ENCODE measurements at regions not wholly inside any gene's neighbourhood (a gene's known extent, or its start where the extent isn't known, plus 50 kb on each side); places are given as distances from the start of the nearest gene placed in this dataset.

DNA sequence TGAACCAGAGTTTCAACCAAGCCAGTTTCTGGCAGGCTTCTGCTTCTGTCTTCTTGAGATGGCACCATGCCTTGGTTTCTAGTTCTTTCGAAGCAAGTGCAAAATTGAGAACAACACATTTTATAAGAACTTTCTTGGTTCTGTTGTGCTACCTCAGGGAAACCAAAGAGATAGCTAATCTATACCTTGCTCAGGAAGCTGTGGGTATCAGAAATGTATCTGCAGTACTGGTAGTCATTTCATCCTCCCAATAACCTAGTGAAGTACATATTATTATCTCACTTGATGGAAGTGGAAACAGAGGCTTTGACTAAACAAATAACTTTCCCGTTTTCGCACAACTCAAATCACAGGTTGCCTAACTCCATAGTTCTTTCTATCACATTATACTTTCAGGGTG is 246.6 kb downstream of the ENC1 start:
- Histone ChIP-seq H3K79me2 (ENCODE audit: insufficient read depth, low read length) (no peaks in the 10 kb centered on the region), H2AFZ (ENCODE audit: low read depth, low read length) (no peak overlapping the region)
- ATAC-seq (ENCODE audit: insufficient read depth, low read depth) = no peak

DNA sequence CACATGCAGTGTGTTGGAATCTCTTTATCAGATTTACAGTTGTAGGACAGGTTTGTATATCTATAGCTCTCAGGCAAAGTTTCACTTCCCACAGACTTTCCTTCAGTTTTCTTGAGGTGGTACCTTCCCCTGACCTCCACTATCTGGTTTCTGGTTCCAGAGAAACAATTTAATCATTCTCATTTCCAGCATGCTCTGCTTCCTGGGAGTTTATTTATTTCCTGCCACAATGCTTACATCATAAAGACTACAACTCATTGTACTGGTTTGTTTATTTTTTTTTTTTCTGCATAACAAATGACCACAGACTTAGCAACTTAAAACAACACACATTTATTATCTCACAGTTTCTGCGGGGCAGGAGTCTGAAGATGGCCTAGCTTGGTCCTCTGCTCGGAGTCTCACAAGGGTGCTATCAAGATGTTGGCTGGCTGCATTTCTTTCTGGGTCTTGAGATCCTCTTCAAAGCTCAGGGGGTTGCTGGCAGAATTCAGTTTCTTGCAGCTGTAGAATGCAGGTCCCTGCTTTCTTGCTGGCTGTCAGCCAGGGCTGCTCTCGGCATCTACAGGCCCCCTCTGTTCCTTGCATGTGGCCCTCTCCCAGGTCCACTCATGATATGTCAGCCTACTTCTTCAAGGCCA is 247.7 kb downstream of the ENC1 start:
- H3K9ac ChIP-seq (ENCODE audit: low read depth, low read length) = no peak overlapping the region
- no peak overlapping the region for H3K4me2 ChIP-seq (ENCODE audit: insufficient read depth, low read length)
- ATAC-seq (ENCODE audit: insufficient read depth, low read depth) (no peak), DNase-seq (no peak)
- TF ChIP-seq EZH2 (IDR thresholded peaks at IDR 0.05; ENCODE audit: borderline replicate concordance, low read depth, low read length, severe bottlenecking) = no peak
- TF ChIP-seq, protein P1, sequence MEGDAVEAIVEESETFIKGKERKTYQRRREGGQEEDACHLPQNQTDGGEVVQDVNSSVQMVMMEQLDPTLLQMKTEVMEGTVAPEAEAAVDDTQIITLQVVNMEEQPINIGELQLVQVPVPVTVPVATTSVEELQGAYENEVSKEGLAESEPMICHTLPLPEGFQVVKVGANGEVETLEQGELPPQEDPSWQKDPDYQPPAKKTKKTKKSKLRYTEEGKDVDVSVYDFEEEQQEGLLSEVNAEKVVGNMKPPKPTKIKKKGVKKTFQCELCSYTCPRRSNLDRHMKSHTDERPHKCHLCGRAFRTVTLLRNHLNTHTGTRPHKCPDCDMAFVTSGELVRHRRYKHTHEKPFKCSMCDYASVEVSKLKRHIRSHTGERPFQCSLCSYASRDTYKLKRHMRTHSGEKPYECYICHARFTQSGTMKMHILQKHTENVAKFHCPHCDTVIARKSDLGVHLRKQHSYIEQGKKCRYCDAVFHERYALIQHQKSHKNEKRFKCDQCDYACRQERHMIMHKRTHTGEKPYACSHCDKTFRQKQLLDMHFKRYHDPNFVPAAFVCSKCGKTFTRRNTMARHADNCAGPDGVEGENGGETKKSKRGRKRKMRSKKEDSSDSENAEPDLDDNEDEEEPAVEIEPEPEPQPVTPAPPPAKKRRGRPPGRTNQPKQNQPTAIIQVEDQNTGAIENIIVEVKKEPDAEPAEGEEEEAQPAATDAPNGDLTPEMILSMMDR (IDR thresholded peaks at IDR 0.05; ENCODE audit: borderline replicate concordance, extremely low read depth, low read length, poor library complexity, severe bottlenecking) = no peak
- H3K9me3 ChIP-seq (ENCODE audit: insufficient read depth, low read length, severe bottlenecking) = no peaks in the 10 kb centered on the region
- H3K27ac ChIP-seq (ENCODE audit: low read length) = no peak overlapping the region
- no peak overlapping the region for H3K4me3 ChIP-seq (ENCODE audit: low read depth in 1 of 2, low read length in 2 of 2)
- no peaks in the 10 kb centered on the region for H3K4me1 ChIP-seq (ENCODE audit: insufficient read depth, low read length)
- no peaks in the 10 kb centered on the region for H3K36me3 ChIP-seq (ENCODE audit: insufficient read depth, low read length)
- H4K20me1 ChIP-seq (ENCODE audit: insufficient read depth, low read length) = no peaks in the 10 kb centered on the region
- no peak overlapping the region for H2AFZ ChIP-seq (ENCODE audit: low read depth, low read length)
- no peaks in the 10 kb centered on the region for H3K27me3 ChIP-seq (ENCODE audit: insufficient read depth, low read length, poor library complexity)
- no peaks in the 10 kb centered on the region for H3K79me2 ChIP-seq (ENCODE audit: insufficient read depth, low read length)

More for the DNA sequence above, 246.6 kb downstream of the ENC1 start:
- Histone ChIP-seq H3K27me3 (ENCODE audit: insufficient read depth, low read length, poor library complexity) (no peaks in the 10 kb centered on the region), H3K36me3 (ENCODE audit: insufficient read depth, low read length) (no peaks in the 10 kb centered on the region), H3K9ac (ENCODE audit: low read depth, low read length) (no peak overlapping the region), H3K4me3 (ENCODE audit: low read depth in 1 of 2, low read length in 2 of 2) (no peak overlapping the region), H3K4me1 (ENCODE audit: insufficient read depth, low read length) (no peaks in the 10 kb centered on the region), H3K4me2 (ENCODE audit: insufficient read depth, low read length) (no peak overlapping the region), H4K20me1 (ENCODE audit: insufficient read depth, low read length) (no peaks in the 10 kb centered on the region), H3K9me3 (ENCODE audit: insufficient read depth, low read length, severe bottlenecking) (no peaks in the 10 kb centered on the region), H3K27ac (ENCODE audit: low read length) (no peak overlapping the region)
- TF ChIP-seq EZH2 (IDR thresholded peaks at IDR 0.05; ENCODE audit: borderline replicate concordance, low read depth, low read length, severe bottlenecking) = no peak
- TF ChIP-seq, protein P1 (IDR thresholded peaks at IDR 0.05; ENCODE audit: borderline replicate concordance, extremely low read depth, low read length, poor library complexity, severe bottlenecking) = no peak
- no peak for DNase-seq

DNA sequence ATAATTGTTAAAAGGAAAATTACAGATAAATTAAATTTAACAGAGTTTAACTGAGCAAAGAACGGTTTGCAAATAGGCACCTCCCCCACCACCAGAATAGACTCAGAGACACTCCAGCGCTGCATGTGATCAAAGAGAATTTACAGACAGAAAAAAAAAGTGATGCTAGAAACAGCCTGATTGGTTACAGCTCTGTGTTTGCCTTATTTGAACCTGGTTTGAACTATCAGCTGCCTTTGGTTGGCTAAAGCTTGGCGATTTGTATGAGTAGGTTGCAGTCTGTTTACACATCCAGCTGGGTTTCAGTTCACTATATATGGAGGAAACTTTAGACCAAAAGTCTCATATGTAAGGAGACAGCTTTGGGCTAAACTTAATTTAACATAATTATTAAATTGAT is 249.1 kb downstream of the ENC1 start:
- ATAC-seq (ENCODE audit: insufficient read depth, low read depth) = no peak
- Histone ChIP-seq H3K27ac (ENCODE audit: low read length) (no peak overlapping the region), H3K9me3 (ENCODE audit: insufficient read depth, low read length, severe bottlenecking) (no peaks in the 10 kb centered on the region), H3K27me3 (ENCODE audit: insufficient read depth, low read length, poor library complexity) (no peaks in the 10 kb centered on the region), H3K36me3 (ENCODE audit: insufficient read depth, low read length) (no peaks in the 10 kb centered on the region), H4K20me1 (ENCODE audit: insufficient read depth, low read length) (no peaks in the 10 kb centered on the region), H3K4me1 (ENCODE audit: insufficient read depth, low read length) (no peaks in the 10 kb centered on the region), H3K4me3 (ENCODE audit: low read depth in 1 of 2, low read length in 2 of 2) (no peak overlapping the region), H2AFZ (ENCODE audit: low read depth, low read length) (no peak overlapping the region), H3K79me2 (ENCODE audit: insufficient read depth, low read length) (no peaks in the 10 kb centered on the region), H3K9ac (ENCODE audit: low read depth, low read length) (no peak overlapping the region), H3K4me2 (ENCODE audit: insufficient read depth, low read length) (no peak overlapping the region)
- DNase-seq = no peak
- TF ChIP-seq, protein P1 (IDR thresholded peaks at IDR 0.05; ENCODE audit: borderline replicate concordance, extremely low read depth, low read length, poor library complexity, severe bottlenecking) = no peak

DNA sequence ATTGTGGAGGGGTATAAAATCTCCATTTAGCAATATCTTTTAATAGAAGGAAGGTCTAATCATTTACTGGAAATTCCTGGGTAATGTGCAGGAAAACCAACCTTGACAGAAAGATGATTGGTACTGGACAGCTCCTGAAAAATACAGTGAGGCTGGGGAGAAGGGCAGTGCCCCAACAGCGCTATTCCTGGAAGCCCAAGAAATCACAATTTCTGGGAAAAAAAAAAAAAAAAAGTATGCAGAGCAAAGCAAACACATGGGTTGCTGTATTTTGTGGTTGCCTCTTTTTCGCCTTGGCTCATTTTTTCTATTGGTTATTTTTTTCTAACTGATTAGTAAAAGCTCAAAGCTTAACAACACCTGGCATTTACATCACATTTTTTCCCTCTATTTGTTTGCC is 249.7 kb downstream of the ENC1 start:
- H3K36me3 ChIP-seq (ENCODE audit: insufficient read depth, low read length) = no peaks in the 10 kb centered on the region
- no peak overlapping the region for H3K9ac ChIP-seq (ENCODE audit: low read depth, low read length)
- no peak for DNase-seq
- ATAC-seq (ENCODE audit: insufficient read depth, low read depth) = no peak
- no peaks in the 10 kb centered on the region for H3K79me2 ChIP-seq (ENCODE audit: insufficient read depth, low read length)
- no peak overlapping the region for H2AFZ ChIP-seq (ENCODE audit: low read depth, low read length)
- no peaks in the 10 kb centered on the region for H3K27me3 ChIP-seq (ENCODE audit: insufficient read depth, low read length, poor library complexity)
- no peaks in the 10 kb centered on the region for H3K4me1 ChIP-seq (ENCODE audit: insufficient read depth, low read length)
- no peak overlapping the region for H3K4me2 ChIP-seq (ENCODE audit: insufficient read depth, low read length)
- TF ChIP-seq EZH2 (IDR thresholded peaks at IDR 0.05; ENCODE audit: borderline replicate concordance, low read depth, low read length, severe bottlenecking) = no peak
- TF ChIP-seq, protein P1 (IDR thresholded peaks at IDR 0.05; ENCODE audit: borderline replicate concordance, extremely low read depth, low read length, poor library complexity, severe bottlenecking) = no peak
- no peak overlapping the region for H3K4me3 ChIP-seq (ENCODE audit: low read depth in 1 of 2, low read length in 2 of 2)
- H3K9me3 ChIP-seq (ENCODE audit: insufficient read depth, low read length, severe bottlenecking) = no peaks in the 10 kb centered on the region
- no peak overlapping the region for H3K27ac ChIP-seq (ENCODE audit: low read length)
- H4K20me1 ChIP-seq (ENCODE audit: insufficient read depth, low read length) = no peaks in the 10 kb centered on the region
